SK-N-MC (cell line): ENCODE measurements at regions not wholly inside any gene's neighbourhood (a gene's known extent, or its start where the extent isn't known, plus 50 kb on each side); places are given as distances from the start of the nearest gene placed in this dataset.

ENCODE experiments used
- EZH2 ChIP-seq: fragments of 200-600 bp; sonication (generic); IDR thresholded peaks from one replicate; pipeline ENCODE4 v1.6.1; 2017; ENCODE audit warnings: antibody characterized with exemption
- FOXP2 ChIP-seq: optimal IDR thresholded peaks from 2 replicates; pipeline ENCODE3; 2011; ENCODE audit warnings: mild to moderate bottlenecking, moderate library complexity; ENCODE audit not compliant: insufficient read depth; ENCODE audit errors: extremely low read length, control extremely low read depth
- POLR2AphosphoS5 ChIP-seq: IDR thresholded peaks from 2 replicates; pipeline ENCODE4 v1.6.1; 2012; ENCODE audit warnings: mild to moderate bottlenecking, low read depth, low read length, borderline replicate concordance

- TF ChIP-seq POLR2AphosphoS5 (peak; percentile 63), EZH2 (no peak), FOXP2 (no peak)
Measured at GRCh38 chr19:30668521-30669155, 296.5 kb downstream of the ZNF536 start.
